Hematopoietic multipotent progenitor cell (in vitro differentiated cells): ENCODE measurements at regions not wholly inside any gene's neighbourhood (a gene's known extent, or its start where the extent isn't known, plus 50 kb on each side); places are given as distances from the start of the nearest gene placed in this dataset.
"Not testable (repeated sequence)": the region's sequence is repeated elsewhere in the genome, so short reads cannot be mapped to it uniquely, and the experiment has no call there.

Experiments used
- DNase-seq, 3 donors: peaks; one replicate each; pipeline ENCODE4 v3.0.0-alpha.2; 2011 to 2015; ENCODE audit warnings: low read depth in 2 of 3, low spot score in 2 of 3

DNA sequence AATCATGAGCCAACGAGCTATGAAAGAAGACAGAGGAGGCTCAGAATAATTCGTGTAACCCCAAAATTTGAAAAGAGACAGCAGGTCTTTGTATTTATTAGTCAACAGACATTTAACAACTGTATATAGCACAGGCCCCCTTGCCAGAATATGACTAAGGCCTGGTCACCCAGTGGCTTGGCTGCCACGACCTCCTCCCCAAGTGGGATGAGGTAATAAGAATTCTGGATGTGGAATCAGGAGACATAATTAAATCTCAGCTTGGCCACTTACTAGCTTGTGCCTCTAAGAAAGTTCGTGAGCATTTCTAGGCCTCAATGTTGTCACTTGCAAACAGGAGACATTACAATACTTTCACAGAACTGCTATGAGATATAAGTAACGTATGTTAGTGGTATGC is 134.2 kb upstream of the TNFSF4 start:
- DNase-seq: no peak

DNA sequence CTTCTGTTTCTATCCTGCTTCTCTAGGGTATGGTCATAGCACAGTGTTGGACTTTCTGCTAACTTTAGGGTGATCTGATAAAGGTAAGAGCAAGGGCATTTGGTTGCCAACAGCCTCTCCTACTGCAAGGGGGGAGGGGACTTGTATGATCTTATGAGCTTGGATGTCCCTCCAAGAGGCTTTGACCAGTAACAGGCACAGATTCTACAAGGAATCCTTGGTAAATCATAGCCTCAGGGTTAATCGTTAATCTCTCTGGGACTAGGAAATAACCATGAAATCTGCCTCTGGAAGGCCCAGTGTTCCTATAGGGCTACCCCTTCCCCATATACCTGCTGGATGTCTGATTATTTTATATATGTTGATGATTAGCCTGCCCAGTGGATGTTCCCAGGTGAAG is 134.8 kb upstream of the TNFSF4 start:
- DNase-seq: no peak

DNA sequence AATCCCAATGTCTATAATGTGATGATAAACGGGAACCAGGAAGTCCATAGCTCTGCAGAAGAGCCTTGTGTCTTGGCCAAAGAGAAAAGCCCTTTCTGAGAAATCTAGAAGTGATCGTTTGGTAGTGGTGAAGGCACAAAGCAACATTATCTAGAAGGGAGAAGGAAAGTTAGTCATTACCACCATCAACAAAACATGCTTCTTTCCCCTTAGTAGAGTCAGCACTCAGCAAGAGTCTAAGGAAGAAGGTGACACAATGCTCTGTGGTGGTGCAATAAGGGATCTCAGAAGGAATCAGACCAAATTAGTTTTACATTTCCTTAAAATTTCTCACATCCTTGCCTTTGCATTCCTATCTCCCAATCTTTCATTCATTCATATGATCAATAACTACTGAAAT is 134.4 kb upstream of the PRDX6 start:
- no peak for DNase-seq

DNA sequence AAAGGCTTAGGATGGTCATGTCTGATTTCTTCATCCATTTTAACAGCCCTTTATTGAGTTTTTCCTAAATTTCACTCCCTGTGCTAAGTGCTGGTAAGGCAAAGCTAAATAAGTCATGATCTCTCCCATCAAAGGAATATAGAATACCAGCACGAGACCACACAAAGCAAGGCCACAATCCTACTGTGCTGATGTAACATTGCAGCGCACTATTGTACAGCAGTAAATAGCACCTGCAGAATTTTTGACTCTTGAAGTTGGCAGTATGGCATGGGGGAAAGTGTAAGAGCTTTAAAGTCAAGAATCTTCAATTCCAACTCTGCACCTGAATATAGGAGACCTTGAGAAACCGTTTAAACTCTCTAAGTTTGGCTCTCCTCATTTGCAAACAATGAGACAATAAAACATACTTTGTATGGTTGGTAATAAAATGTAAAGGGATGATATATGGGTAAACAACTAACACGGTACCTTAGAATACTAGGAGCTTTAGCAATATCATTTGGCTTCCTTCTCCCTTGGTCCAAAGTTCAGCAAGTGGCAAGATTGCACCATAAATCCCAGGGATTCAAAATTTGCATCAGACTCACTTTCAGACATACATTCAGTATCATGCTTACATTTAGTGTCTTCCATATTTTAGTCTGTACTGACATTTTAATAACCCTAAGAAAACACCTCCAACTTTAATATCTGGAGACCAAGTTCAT is 132.9 kb upstream of the PRDX6 start:
- DNase-seq: no peak

DNA sequence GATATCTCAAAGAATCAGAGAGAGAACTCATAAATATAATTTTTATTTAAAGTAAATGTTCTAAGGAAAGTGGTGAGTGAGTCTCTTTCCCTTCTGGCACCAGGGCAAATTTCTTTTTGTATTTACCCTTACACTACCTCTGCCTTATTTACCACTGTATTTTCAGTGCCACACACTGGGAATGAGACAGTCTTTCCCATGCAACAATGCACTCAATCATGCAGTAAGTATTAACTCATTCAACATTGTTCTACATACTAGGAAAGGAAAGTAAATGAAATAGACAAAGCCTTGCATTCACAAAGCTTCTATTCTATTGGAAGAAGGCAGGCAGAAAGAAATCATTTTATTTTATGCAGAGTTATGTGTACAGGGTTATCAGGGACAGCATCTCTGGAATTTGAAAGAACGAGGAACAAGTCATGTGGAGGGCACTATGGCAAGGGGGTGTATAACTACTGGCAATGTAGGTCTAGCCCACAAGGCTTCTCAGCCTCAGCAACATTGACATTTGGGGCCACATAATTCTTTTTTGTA is 129.8 kb upstream of the PRDX6 start:
- DNase-seq: no peak

DNA sequence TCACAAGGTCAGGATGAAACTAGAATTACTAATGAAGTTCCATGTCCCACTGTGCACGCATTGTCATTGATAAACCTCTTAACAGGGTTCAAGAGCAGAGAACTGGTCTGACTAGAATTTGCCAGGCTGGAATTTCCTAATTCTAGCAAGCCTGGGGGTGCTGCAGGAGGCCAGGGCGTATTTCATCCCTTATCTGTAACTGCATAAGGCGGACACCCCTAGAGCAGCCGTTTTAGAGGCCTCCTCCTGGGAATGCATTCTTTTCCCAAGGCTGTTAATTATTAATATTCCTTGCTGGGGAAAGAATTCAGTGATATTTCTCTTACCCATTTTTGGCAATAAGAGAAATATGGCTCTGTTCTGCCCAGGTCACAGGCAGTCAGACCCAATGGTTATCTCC is 124.5 kb upstream of the PRDX6 start:
- DNase-seq: not testable (repeated sequence)

DNA sequence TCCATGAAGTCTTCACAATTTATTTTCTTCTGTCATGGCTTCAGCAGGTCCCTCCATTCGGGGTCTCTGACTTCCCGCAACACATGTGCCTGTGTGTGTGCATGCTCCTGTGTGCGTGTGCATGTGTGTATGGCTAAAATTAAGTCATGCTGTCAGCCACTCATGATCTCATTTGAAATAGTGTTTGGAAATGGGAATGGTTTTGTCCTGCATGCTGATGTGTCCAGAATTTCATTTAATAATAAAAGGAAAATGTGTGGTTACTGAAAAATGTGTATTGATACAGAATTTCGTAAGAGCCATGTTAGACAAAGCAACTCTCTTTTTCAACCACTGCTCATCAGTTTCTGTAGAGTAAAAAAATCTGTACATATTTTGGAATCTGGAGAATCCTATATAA is 123.8 kb upstream of the PRDX6 start:
- DNase-seq: no peak

DNA sequence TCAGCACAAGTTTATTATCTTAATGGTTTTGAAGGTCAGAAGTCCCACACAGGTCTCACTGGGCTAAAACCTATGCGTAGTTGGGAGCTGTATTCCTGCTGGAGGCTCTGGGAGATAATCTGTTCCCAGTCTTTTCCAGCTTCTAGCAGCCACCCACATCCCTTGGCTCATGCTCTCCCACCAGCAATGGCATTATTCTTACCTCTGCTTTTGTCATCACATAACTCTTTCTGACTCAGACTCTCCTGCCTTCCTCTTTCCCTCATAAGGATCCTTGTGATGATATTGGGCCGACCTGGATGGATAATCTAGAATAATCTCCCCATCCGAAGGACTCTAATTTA is 122.2 kb upstream of the PRDX6 start:
- no peak for DNase-seq

DNA sequence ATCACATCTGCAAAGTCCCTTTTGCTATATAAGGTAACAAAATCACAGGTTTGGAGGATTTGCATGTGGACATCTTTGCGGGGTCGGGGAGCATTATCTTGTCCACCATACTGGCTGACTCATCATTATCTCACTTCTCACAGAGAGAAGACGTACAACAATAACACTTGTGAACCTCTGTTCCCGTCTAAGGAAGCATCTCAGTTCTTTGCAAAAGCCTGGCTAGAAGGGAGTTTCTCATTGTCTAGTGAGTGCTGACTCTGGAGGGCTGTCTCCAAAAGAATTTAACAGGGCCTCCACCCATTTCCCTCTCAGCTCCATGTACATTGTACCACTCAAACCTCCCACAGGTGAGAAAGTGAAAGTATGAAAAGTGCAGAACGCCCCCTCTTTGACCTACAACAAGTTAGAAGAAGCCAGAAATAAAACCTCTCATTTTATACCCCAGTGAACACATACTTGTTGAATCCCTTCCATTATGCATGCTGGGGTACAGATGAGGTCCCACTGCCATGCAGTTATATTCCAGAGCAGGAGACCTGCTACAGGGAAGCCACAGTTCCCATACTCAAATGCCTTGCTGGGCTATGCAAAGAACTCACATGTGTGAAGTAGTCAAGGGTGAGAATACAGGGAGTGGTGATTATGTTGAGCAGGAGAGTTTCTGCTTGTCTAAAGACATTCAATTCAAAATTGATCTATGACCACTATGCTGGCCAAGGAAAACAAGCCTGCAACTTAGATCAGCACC is 121.7 kb upstream of the PRDX6 start:
- no peak for DNase-seq

DNA sequence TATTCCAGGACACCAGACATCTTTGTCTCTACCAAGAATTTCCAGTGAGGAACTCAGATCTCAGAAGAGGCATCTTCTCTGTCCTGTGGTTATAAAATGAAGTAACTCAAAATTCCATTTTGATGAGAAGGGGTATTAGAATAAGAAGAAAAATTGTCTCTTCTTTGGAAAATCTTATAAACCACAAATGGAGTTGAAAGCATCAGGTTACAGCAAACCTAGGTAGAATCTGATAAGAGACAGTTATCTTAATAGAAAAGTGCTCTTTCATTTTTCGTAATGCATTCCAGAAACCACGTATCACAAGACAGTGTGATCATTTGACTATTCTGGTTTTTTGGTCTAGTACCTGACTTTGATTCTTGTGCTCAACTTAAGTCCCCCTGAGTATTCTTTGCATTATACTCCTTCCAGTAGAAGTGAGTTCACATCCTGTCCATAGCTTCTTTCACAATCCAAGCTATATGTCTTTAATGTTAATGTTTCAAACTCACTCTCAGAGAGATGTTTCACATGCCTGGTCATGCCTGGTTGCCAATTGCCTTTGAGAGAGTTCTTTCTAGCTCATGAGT is 120.9 kb upstream of the PRDX6 start:
- DNase-seq: no peak

DNA sequence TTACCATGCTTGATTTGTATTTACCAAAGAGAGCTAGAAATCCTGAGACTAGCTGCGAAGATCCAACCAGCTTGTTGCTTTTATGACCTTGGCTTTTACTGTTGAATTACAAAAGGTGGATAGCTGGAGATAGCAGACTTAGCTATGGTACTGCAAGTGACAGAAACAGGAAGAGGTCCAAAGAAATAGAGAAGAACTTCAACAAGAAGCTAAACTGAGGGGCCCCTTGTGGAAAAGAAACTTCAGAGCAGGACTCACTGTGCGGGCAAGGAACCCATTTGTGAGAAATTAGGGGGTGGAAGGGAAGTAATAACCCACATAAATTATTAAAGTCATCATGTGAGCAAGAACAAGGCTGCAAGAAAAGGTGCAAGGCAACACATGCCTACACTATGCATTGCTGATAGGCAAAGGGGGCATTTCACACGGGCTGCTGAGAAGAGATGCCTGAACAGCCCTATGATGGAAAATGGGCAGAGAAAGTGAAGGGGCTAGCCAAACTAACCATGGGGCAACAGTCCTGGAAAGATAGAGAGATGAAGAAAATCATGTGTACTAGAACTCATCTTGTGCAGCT is 116.6 kb upstream of the PRDX6 start:
- peak in 1 of 3 donors; percentile 14 for DNase-seq

DNA sequence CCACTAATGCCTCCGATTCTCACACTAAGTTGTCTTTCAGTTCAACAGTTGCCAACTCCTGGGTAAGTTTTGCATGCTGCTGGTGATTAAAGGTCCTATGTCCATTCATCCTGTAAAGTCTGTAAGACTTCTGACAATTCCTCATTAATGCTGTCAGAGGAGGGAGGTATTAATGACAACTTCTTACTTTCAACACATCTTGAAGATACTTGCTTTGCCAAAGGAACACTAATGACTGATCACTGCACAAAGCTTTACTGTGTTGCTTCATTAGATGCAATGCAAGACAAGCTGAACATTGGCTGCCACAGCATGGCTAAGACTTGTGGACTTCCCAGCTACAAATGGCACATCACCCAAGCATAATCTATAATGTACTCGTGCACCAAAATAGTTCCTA is 114.6 kb upstream of the PRDX6 start:
- no peak for DNase-seq

DNA sequence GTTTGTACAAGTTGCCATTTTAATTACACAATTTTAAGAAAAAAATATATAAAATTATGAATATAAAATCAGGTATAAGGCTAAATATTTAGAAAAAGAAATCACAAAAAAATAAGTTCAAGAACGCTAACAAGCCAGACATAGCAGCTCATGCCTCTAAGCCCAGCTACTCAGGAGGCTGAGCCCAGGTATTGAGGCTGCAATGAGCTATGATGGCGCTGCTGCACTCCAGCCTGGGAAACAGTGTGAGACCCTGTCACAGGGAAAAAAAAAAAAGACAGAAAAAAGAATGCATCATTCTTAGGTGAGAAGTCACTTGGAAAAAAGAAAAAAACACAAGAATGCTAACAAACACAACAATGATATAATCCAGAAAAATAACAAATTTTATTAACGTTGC is 112.3 kb upstream of the PRDX6 start:
- no peak for DNase-seq

DNA sequence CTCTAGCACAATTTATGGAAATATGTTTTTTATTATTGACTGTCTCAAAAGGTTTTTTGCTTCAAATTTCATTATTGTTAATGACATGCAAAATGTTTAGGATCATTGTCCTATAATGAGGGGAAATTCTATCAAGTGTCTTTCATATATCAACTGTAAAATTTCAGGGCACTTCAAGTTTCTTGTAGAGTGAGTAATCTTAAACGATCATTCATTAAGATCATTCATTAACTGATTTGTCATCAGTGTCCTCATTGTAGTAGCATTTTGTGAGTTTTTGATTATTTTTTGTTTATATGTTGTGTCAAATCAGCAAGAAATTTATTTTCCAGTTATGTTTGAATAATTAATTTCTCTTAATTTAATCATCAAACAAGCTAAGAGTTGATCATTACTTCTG is 111.8 kb upstream of the PRDX6 start:
- no peak for DNase-seq

DNA sequence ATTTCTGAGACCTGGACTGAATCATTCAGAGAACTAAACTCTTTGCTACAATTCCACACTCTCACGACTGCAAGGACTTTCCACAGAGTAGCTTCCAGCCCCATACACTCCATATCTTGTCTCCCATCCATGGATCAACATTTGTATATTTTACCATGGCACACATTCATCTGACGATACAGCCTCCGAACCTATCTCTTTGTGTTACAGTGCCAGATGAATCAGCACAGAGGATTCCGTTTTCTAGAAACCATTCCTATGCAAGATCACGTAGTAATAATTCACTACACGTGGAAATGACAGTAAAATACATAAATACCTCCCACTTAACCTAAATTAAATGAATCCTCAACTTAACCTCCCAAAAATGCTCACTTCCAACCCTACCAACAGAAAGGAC is 110.0 kb upstream of the PRDX6 start:
- DNase-seq: no peak

DNA sequence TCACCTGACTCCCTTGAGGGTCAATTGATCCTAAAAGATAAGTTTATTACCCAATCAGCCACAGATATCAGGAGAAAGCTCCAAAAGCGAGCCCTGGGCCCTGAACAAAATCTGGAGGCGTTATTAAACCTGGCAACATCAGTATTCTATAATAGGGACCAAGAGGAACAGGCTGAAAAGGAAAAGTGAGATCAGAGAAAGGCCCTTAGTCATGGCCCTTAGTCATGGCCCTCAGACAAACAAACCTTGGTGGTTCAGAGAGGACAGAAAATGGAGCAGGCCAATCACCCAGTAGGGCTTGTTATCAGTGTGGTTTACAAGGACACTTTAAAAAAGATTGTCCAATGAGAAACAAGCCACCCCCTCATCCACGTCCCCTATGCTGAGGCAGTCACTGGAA is 106.5 kb upstream of the PRDX6 start:
- not testable (repeated sequence) for DNase-seq

DNA sequence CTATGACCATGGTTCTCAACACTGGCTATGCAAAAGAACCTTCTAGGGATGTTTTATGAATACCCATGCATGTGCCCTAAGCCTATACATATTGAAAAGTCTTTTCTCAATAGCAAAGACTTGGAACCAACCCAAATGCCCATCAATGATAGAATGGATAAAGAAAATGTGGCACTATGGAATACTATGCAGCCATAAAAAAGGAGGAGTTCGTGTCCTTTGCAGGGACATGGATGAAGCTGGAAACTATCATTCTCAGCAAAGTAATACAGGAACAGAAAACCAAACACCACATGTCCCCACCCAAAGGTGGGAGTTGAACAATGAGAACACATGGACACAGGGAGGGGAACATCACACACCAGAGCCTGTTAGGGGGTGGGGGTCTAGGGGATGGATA is 101.1 kb upstream of the PRDX6 start:
- not testable (repeated sequence) for DNase-seq

DNA sequence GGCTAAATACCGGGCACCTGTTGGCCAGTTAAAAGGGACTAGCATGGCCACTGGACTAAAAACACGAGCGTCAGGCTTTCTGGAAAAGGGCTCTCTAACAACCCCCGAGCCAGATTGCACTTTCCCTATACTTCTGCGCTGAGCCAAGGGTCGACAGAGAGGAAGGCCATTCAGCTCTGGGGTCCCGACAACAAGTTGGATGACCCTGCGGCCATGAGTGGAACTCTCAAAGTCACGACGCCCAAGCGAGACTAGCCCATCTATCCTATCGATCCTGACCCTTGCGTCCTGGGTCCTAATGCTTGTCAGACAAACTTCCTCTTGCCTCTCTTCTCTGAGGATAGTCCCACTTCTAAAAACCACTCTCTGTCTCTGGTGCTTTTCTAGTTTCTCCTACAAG is 99.9 kb upstream of the PRDX6 start:
- DNase-seq: no peak

DNA sequence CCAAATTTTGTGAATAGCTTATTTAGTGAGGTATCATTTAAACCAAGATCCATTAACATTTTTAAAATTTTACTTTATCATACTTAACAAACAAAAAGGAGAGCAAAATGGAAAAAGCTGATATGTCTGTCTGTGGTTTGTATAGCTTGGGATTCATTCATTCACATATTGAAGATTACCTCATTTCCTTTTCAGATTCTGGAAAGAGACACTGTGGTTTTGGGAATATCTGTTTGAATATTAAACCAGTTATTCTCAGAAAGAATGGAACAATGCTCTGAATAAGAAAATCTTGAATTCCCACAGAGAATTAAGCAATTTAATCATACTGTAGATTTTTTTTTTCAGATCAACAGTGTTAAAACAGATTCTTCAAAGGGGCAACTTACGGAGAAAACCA is 93.8 kb upstream of the PRDX6 start:
- no peak for DNase-seq

DNA sequence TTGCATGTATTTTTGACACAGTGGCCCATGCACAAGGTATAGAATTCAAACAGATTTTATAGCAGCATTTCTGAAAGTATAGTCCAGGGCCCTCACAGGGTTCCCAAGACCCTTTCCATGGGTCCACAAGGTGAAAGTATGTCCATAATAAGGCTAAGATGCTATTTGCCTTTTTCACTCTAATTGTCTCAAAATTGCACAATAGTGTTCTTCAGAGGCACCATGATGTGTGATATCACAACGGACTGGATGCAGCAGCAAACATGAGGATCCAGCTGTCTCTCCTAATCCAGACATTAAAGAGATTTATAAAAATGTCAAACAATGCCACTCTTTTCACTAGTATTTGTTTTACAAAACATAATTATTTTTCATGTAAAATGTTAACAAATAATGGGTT is 88.8 kb upstream of the PRDX6 start:
- DNase-seq: no peak

DNA sequence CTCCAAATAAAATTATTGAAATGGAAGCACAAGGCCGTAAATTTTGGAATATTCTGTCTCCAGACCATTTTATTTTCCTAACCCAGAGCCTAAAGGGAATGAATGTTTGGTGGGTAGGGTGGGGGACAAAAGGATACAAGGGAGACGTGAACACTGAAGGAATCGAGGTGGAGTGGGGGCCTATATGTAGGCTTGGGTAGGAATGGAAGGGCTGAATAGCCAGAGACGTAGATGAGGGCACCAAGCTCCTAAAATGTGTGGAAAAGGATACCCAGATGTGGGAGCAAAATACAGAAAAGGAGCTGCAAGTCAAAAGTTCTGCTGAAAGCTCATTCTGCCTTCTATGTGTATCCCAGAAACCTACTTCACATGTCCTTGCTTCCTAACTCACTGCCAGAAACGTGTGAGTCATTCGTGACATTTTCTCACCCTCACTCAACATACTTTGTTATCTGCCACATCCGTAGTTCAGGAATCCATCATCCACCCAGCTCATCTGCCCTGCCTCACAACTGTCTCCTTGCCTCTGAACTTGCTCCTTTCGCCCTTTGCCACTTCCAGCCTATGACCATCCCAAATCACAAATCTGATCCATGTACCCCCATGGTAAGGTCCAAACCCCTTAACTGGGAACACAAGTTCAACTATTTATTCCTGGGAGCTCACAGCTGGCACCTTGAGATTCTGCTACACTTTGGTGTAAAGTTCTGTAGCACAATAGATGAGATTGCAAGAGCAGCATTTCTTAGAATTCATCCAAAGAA is 84.1 kb upstream of the PRDX6 start:
- no peak for DNase-seq
